HG03558 (cell line): ENCODE measurements at regions not wholly inside any gene's neighbourhood (a gene's known extent, or its start where the extent isn't known, plus 50 kb on each side); places are given as distances from the start of the nearest gene placed in this dataset.
"Not testable (repeated sequence)": the region's sequence is repeated elsewhere in the genome, so short reads cannot be mapped to it uniquely, and the experiment has no call there.

ENCODE experiments used
- ATAC-seq: cut with Tn5 transposase; IDR thresholded peaks from one replicate; pipeline ENCODE4 v1.9.1; 2021; ENCODE audit warnings: moderate number of reproducible peaks; ENCODE audit not compliant: unreplicated experiment; ENCODE audit errors: extremely low read depth

- ATAC-seq = no peak
Observed at GRCh38 chr7:20514364-20514763, 101.1 kb upstream of the ABCB5 start.

DNA sequence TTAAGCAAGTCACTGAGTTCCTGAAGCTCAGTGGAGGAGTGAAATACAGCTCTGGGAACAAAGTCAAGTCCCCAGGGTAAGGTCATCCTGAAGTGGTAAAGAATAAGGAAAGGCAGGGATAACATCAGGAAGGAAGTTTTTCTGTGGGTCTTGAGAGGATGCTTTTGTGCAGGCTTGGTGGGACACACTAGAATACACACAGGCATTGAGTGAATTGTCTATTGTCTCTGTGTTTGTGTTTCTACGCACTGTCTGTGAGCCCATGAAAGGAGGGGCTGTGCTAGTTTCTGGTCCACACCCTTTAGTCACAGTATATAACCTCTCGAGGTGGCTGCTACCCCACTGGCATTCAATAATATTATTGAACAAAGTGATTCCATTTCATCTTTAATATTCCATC is 95.8 kb upstream of the ABCB5 start:
- ATAC-seq = no peak

DNA sequence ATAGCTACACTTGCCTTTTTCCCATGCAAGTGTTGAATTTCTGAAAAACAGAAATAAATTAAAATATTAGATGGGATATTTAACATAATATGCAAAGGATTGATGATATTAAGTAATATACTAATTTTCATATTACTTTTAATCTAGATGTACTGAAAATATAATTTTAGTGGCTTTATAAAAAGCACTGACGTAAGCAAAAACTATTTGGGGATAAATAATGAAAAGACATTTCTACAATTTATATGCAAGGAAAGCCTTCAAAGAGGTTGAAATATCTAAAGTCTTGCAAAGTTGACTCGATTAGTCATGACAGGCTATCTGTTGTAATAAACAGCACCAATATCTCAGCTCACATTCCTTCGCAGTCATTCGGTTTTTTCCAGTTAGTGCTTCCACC is 94.9 kb upstream of the ABCB5 start:
- ATAC-seq = no peak

DNA sequence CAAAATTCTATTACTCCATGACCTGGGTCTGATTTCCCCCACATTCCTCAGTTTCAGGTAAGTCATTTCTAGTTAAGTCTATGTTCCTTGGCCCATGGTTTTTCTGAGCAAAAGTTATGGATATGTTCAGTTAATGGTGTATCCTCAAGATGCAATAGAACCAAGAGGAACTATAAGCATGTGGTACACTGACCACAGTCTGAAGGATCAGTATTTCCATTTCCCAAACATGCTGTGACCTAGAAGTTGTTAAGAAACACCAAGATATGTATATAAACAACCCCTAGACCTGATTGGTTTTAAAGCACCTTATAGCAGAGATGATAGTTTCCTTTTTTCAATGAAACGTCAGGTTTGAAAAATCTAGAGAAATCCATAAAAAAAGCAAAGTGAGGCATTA is 94.2 kb upstream of the ABCB5 start:
- ATAC-seq = no peak

DNA sequence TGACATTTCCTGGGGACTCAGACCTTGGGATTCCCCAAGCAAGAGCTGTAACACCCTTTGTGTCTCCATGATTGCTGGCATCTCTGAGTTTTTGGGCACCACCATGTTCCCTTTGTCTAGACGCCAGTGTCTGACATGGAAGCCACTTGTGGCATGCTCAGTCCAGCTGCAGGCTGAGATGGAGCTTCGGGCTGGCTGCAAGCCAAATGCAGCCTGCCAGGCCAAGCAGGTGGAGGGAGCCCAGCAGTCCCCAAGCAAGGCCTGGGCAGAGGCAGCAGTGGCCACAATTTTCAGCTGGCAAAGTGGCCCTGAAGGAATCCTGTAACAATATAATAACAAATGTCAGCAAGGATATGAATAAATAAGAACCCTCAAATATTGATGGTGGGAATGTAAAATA is 86.2 kb upstream of the ABCB5 start:
- no peak for ATAC-seq

DNA sequence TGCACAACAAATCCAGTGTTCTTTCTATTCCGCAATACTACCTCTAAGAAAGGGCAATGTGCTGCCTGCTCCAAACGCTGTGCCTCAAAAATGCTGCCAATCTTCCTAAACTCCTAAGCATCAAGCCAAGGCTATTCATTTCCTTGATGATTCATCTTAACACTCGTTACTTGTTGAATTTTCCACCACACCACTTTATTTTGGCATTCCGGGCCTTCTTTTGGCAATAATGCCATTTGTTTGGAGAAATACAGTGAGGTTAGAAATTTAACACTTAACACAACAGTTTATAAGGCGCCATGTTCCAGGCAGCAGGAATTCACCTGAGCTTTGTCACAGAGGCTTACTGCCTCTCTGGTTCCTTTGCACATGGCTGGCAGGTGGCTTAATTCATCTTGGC is 82.6 kb upstream of the ABCB5 start:
- ATAC-seq = no peak

DNA sequence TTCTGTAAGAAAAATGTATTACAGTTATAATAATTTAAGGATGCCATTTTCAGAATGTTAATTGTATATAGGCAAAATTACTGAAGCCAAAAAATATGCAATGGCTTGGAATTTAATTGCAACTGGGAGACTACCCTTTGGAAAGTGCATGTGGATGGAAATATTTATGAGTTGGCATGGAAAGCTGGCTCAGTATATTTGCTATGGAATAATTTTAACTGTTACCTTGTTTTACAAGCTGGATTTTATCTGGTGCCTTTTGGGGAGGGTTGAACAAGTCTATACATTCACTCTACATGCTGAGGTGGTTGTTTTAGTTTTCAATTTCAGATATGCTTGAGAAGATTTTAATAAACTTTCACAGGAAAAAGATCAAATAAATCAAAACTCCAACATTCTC is 80.9 kb upstream of the ABCB5 start:
- no peak for ATAC-seq

GRCh38 chr7:20535541-20535940 is 79.9 kb upstream of the ABCB5 start:
- no peak for ATAC-seq

- no peak for ATAC-seq
Observed at GRCh38 chr7:20539201-20539600, 76.3 kb upstream of the ABCB5 start.

- ATAC-seq = peak; percentile 77
Observed at GRCh38 chr7:20541608-20542349, 73.7 kb upstream of the ABCB5 start.

- ATAC-seq = no peak
Observed at GRCh38 chr7:20542594-20542993, 72.9 kb upstream of the ABCB5 start.

DNA sequence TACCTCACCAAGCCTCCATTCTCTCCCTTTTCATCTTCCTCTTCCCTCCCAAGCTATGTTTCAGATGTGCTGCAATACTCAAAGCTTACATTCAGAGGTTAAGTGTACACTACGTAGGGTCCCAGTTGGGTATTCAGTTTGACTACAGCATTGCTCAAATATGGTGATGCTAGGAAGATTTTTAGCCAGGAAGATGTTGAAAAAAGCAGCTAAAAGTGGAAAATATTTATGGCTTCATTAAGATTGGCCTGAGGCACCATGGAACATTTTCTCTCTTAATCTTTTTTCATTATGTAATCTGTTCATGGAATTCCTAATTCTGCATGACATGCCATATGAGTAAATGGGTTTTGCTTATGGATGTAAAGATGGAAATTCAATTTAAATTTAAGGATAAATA is 72.0 kb upstream of the ABCB5 start:
- ATAC-seq = no peak

DNA sequence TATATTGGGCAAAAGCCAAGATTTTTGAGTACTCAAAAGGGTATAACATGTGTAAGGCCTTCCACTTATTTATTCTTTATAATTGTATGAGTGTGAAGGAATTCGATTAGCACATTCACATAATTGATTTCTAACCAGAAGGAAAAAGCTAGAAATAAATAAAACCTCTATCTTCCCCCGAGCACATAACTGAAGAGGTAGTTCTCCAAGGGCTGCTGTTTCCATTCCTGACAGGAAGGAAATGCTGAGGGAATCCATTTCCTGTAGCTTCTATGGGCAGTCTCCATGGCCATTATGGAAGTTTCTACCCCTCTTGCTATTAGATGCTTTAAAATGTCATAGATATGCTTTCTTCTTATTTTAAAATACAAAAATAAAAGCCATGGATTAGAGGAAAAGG is 70.5 kb upstream of the ABCB5 start:
- no peak for ATAC-seq

- not testable (repeated sequence) for ATAC-seq
Observed at GRCh38 chr7:20546958-20547357, 68.5 kb upstream of the ABCB5 start.

GRCh38 chr7:20554072-20554471 is 61.4 kb upstream of the ABCB5 start:
- ATAC-seq = no peak

GRCh38 chr7:20556091-20556490 is 59.4 kb upstream of the ABCB5 start:
- no peak for ATAC-seq

- no peak for ATAC-seq
Observed at GRCh38 chr7:20557116-20557515, 58.4 kb upstream of the ABCB5 start.

GRCh38 chr7:20558963-20559716 is 56.3 kb upstream of the ABCB5 start:
- no peak for ATAC-seq

DNA sequence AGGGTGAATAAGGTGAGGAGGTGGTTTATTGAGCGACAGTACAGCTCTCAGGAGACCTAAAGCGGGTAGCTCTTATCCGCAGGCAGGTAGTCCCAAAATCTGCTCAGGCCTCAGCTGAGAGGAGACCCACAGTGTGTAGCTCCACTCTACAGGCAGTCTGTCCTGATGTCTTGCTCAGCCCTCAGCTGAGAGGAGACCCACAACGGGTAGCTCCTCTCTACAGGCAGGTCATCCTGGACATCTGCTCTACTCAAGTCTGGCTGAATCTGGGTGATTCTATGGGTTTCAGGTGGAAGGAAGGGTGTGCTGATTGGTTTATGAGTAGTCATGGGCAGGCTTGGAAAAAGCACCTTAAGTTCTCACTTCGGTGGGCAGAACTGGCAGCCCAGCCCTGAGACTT is 55.6 kb upstream of the ABCB5 start:
- ATAC-seq = no peak

- ATAC-seq = no peak
Observed at GRCh38 chr7:20560325-20561180, 54.9 kb upstream of the ABCB5 start.

DNA sequence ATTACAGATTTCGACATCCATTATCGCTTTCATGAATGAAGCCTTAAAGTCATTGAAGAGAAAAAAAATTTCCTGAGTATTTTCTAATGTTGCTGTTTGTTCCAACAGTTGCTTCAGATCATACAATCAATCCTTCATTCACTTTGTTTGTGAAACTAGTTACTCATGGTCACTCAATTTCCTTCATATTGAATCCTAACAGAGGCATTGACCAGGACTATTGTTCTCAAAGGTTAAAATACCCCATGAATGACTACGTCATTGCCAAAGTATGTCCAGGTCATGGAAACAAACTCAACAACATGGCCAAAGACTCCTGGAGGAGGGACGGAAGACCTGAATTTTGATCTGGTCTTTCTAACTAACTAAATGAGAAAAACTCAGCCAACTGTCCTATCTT is 54.0 kb upstream of the ABCB5 start:
- ATAC-seq = no peak
